ENCODE measurements at regions not wholly inside any gene's neighbourhood (a gene's known extent, or its start where the extent isn't known, plus 50 kb on each side); places are given as distances from the start of the nearest gene placed in this dataset.

GRCh38 chr22:22082960-22083359 lies 100.4 kb upstream of the TOP3B start:
- no peak for TF ChIP-seq CTCF (IDR thresholded peaks at IDR 0.05; ENCODE audit: insufficient read depth, low read length)
- TF ChIP-seq, protein P1, sequence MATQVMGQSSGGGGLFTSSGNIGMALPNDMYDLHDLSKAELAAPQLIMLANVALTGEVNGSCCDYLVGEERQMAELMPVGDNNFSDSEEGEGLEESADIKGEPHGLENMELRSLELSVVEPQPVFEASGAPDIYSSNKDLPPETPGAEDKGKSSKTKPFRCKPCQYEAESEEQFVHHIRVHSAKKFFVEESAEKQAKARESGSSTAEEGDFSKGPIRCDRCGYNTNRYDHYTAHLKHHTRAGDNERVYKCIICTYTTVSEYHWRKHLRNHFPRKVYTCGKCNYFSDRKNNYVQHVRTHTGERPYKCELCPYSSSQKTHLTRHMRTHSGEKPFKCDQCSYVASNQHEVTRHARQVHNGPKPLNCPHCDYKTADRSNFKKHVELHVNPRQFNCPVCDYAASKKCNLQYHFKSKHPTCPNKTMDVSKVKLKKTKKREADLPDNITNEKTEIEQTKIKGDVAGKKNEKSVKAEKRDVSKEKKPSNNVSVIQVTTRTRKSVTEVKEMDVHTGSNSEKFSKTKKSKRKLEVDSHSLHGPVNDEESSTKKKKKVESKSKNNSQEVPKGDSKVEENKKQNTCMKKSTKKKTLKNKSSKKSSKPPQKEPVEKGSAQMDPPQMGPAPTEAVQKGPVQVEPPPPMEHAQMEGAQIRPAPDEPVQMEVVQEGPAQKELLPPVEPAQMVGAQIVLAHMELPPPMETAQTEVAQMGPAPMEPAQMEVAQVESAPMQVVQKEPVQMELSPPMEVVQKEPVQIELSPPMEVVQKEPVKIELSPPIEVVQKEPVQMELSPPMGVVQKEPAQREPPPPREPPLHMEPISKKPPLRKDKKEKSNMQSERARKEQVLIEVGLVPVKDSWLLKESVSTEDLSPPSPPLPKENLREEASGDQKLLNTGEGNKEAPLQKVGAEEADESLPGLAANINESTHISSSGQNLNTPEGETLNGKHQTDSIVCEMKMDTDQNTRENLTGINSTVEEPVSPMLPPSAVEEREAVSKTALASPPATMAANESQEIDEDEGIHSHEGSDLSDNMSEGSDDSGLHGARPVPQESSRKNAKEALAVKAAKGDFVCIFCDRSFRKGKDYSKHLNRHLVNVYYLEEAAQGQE (IDR thresholded peaks at IDR 0.05; ENCODE audit: insufficient replicate concordance, low read depth): no peak
- TF ChIP-seq SPI1 (IDR thresholded peaks at IDR 0.05; ENCODE audit: borderline replicate concordance, low read depth): no peak
- TF ChIP-seq POLR2AphosphoS5 (IDR thresholded peaks at IDR 0.05; ENCODE audit: low read depth): no peak
- no peak for TF ChIP-seq GABPA (IDR thresholded peaks at IDR 0.05; ENCODE audit: low read depth)
